Hepatocyte (in vitro differentiated cells): ENCODE measurements at regions not wholly inside any gene's neighbourhood (a gene's known extent, or its start where the extent isn't known, plus 50 kb on each side); places are given as distances from the start of the nearest gene placed in this dataset.

Experiments
- DNase-seq: peaks from one replicate; pipeline ENCODE4 v3.0.0-alpha.2; 2016; ENCODE audit warnings: low spot score
- H2AFZ ChIP-seq: fragments of 200-600 bp; sonication (generic); 2 replicates; pipeline ENCODE4 v1.6.0; 2016; ENCODE audit warnings: antibody characterized with exemption, mild to moderate bottlenecking
- H3K27ac ChIP-seq: fragments of 200-600 bp; sonication (generic); 2 replicates; pipeline ENCODE4 v1.5.1; 2016; ENCODE audit warnings: mild to moderate bottlenecking
- H3K27me3 ChIP-seq: fragments of 200-600 bp; sonication (generic); 2 replicates; pipeline ENCODE4 v1.6.1; 2016
- H3K36me3 ChIP-seq: fragments of 200-600 bp; sonication (generic); replicated peaks from 2 replicates; pipeline ENCODE4 v1.5.1; 2016; ENCODE audit warnings: low read depth; ENCODE audit not compliant: insufficient read depth
- H3K4me1 ChIP-seq: fragments of 200-600 bp; sonication (generic); 2 replicates; pipeline ENCODE4 v1.5.1; 2016; ENCODE audit warnings: mild to moderate bottlenecking, moderate library complexity; ENCODE audit not compliant: insufficient read depth
- H3K4me2 ChIP-seq: fragments of 200-600 bp; sonication (generic); 2 replicates; pipeline ENCODE4 v1.6.0; 2016
- H3K4me3 ChIP-seq: fragments of 200-600 bp; sonication (generic); 2 replicates; pipeline ENCODE4 v1.5.1; 2016; ENCODE audit warnings: mild to moderate bottlenecking
- H3K79me2 ChIP-seq: fragments of 200-600 bp; sonication (generic); 2 replicates; pipeline ENCODE4 v1.6.0; 2017; ENCODE audit warnings: mild to moderate bottlenecking
- H3K9me2 ChIP-seq: fragments of 200-600 bp; sonication (generic); replicated peaks from 2 replicates; pipeline ENCODE4 v1.6.0; 2017; ENCODE audit warnings: mild to moderate bottlenecking; ENCODE audit not compliant: insufficient read depth
- H3K9me3 ChIP-seq: fragments of 200-600 bp; sonication (generic); 2 replicates; pipeline ENCODE4 v1.5.1; 2016; ENCODE audit warnings: low read depth, mild to moderate bottlenecking
- H4K20me1 ChIP-seq: fragments of 200-600 bp; sonication (generic); 2 replicates; pipeline ENCODE4 v1.6.0; 2016; ENCODE audit warnings: mild to moderate bottlenecking; ENCODE audit not compliant: insufficient read depth, poor library complexity, severe bottlenecking
- EZH2 ChIP-seq: fragments of 200-600 bp; sonication (generic); IDR thresholded peaks from 2 replicates; pipeline ENCODE4 v1.6.1; 2016; ENCODE audit warnings: antibody characterized with exemption, mild to moderate bottlenecking, borderline replicate concordance
- EZH2phosphoT487 ChIP-seq: fragments of 200-600 bp; sonication (generic); IDR thresholded peaks from one replicate; pipeline ENCODE4 v1.6.1; 2018; ENCODE audit warnings: antibody characterized with exemption, mild to moderate bottlenecking, low read depth, moderate library complexity; ENCODE audit not compliant: unreplicated experiment, severe bottlenecking
- WGBS: methylation state at CpG from one replicate; pipeline ENCODE4 v1.1.6; 2016; ENCODE audit warnings: low lambda C conversion rate; ENCODE audit errors: missing lambda C conversion rate; 5-methylcytosine and 5-hydroxymethylcytosine counted together
- TF ChIP-seq, protein P1 (sequence below): fragments of 200-600 bp; sonication (generic); IDR thresholded peaks from 2 replicates; pipeline ENCODE4 v1.5.1; 2016; ENCODE audit warnings: antibody characterized with exemption, mild to moderate bottlenecking; ENCODE audit not compliant: poor library complexity

DNA sequence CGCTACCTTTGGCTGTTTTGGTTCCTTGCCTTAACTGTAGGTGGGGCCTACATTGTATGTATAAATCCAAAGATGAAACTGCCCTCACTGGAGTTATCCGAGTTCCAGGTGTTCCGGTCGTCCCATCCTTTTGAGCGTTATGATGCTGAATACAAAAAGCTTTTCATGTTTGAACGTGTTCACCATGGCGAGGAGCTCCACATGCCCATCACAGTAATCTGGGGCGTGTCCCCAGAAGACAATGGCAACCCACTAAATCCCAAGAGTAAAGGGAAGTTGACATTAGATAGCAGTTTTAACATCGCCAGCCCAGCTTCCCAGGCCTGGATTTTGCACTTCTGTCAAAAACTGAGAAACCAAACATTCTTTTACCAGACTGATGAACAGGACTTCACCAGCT, 139.5 kb downstream of the TLR5 start:
- no peak for TF ChIP-seq EZH2
- TF ChIP-seq, protein P1, sequence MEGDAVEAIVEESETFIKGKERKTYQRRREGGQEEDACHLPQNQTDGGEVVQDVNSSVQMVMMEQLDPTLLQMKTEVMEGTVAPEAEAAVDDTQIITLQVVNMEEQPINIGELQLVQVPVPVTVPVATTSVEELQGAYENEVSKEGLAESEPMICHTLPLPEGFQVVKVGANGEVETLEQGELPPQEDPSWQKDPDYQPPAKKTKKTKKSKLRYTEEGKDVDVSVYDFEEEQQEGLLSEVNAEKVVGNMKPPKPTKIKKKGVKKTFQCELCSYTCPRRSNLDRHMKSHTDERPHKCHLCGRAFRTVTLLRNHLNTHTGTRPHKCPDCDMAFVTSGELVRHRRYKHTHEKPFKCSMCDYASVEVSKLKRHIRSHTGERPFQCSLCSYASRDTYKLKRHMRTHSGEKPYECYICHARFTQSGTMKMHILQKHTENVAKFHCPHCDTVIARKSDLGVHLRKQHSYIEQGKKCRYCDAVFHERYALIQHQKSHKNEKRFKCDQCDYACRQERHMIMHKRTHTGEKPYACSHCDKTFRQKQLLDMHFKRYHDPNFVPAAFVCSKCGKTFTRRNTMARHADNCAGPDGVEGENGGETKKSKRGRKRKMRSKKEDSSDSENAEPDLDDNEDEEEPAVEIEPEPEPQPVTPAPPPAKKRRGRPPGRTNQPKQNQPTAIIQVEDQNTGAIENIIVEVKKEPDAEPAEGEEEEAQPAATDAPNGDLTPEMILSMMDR: no peak
- no peak for TF ChIP-seq EZH2phosphoT487
- Histone ChIP-seq H3K27ac (no peak overlapping the region), H3K4me2 (no peak overlapping the region), H3K27me3 (no peaks in the 10 kb centered on the region), H3K79me2 (no peaks in the 10 kb centered on the region), H2AFZ (no peak overlapping the region), H3K4me1 (peaks cover 44% of the 10 kb centered on the region), H3K36me3 (no peaks in the 10 kb centered on the region), H4K20me1 (no peaks in the 10 kb centered on the region), H3K9me2 (no peaks in the 10 kb centered on the region), H3K9me3 (no peaks in the 10 kb centered on the region), H3K4me3 (no peak overlapping the region)
- no peak for DNase-seq
- 94% methylated on average over 9 of the region's 9 CpGs for WGBS

DNA sequence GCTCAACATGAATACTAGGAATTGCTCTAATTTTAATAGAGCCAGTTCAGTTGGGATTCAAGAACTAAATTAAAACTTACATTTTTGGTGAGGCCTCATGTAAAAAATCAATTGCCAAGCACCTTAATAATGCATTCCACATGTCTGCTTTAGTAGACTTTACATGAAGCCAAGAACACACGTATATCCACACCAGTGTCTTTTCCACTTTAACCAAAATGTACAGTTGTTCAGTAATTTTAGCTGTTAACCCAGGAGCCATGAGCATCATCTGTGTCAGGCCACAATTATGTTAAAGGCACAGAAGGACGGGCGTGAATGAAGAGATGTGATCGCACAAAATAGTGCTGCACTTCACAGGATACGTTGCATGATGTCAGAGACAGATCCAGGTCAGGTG, 136.7 kb downstream of the TLR5 start:
- H3K36me3 ChIP-seq: no peaks in the 10 kb centered on the region
- no peak overlapping the region for H3K27ac ChIP-seq
- TF ChIP-seq, protein P1: no peak
- TF ChIP-seq EZH2phosphoT487: no peak
- TF ChIP-seq EZH2: no peak
- no peaks in the 10 kb centered on the region for H3K9me3 ChIP-seq
- H3K27me3 ChIP-seq: no peaks in the 10 kb centered on the region
- H3K9me2 ChIP-seq: no peaks in the 10 kb centered on the region
- no peak for DNase-seq
- H3K79me2 ChIP-seq: no peaks in the 10 kb centered on the region
- no peak overlapping the region for H3K4me2 ChIP-seq
- no peaks in the 10 kb centered on the region for H4K20me1 ChIP-seq
- no peak overlapping the region for H2AFZ ChIP-seq
- peaks cover 35% of the 10 kb centered on the region for H3K4me1 ChIP-seq
- H3K4me3 ChIP-seq: no peak overlapping the region
- WGBS: 87% methylated on average over 5 of the region's 5 CpGs

DNA sequence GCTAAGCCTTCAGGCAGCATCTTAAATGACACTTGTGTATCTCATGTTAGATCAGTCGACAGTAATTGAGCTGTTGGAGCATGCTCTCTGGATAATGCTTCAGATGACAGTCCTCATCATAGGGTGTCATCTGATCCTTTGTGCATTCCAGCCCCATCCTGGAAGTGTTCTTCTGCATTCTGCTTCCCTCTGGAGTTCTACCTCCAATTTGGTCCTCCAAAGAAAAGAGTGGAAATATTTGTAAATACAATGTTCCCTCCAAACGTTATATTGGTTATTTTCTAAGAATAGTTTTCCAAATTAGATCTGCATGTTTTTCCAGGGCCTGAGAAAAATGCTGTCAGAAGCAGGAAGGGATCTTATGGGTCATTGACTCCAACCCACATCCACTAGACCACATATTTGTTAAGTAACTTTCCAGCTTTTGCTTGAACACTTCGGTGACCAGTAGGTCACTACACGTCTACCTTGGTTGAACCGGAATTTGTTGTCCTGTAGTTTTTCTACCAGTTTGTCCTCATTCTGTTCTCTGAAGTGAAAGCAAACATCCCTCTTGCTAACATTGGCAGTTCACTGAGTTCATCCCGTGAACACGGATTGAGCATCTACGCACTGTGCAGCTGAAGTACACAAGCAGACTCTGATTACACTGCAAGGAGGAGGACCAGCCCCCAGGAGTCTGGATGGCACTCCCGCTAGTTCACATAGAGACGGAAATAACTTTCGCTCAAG, 136.0 kb downstream of the TLR5 start:
- no peak overlapping the region for H3K27ac ChIP-seq
- H3K4me1 ChIP-seq: peaks cover 38% of the 10 kb centered on the region
- no peaks in the 10 kb centered on the region for H4K20me1 ChIP-seq
- no peaks in the 10 kb centered on the region for H3K9me2 ChIP-seq
- no peaks in the 10 kb centered on the region for H3K79me2 ChIP-seq
- no peak for DNase-seq
- no peak overlapping the region for H3K4me3 ChIP-seq
- H3K9me3 ChIP-seq: no peaks in the 10 kb centered on the region
- TF ChIP-seq EZH2phosphoT487 (no peak), EZH2 (no peak)
- TF ChIP-seq, protein P1: no peak
- H3K36me3 ChIP-seq: no peaks in the 10 kb centered on the region
- 72% methylated on average over 11 of the region's 11 CpGs for WGBS
- no peak overlapping the region for H3K4me2 ChIP-seq
- no peaks in the 10 kb centered on the region for H3K27me3 ChIP-seq
- no peak overlapping the region for H2AFZ ChIP-seq
